WTC11 (cell line): ENCODE measurements at regions not wholly inside any gene's neighbourhood (a gene's known extent, or its start where the extent isn't known, plus 50 kb on each side); places are given as distances from the start of the nearest gene placed in this dataset.

Experiments
- ATAC-seq: fragments of 200-7000 bp; cut with Tn5 transposase; 2 replicates; pipeline ENCODE4 v1.10.0; 2021; ENCODE audit warnings: mild to moderate bottlenecking, moderate library complexity
- CTCF ChIA-PET: fragments of 300-600 bp; sonication (Branson Sonifier 250); formaldehyde crosslinking; loops from one replicate; lab custom pipeline; 2021; ENCODE audit warnings: antibody characterized with exemption; lab: Charles Lee
- POLR2A ChIA-PET: fragments of 350-600 bp; sonication (Branson Sonifier 250); formaldehyde crosslinking; loops from one replicate; lab custom pipeline; 2021; ENCODE audit warnings: antibody characterized with exemption; lab: Charles Lee
- DNase-seq: peaks from one replicate; pipeline ENCODE4 v3.0.0; 2021; ENCODE audit warnings: low spot score
- H3K27ac Mint-ChIP-seq: 2 replicates; pipeline ENCODE4 v1.8.0; 2021; ENCODE audit warnings: mixed read lengths
- H3K27me3 Mint-ChIP-seq: 2 replicates; pipeline ENCODE4 v1.8.0; 2021; ENCODE audit warnings: low read depth, mild to moderate bottlenecking, moderate library complexity, mixed read lengths
- H3K36me3 Mint-ChIP-seq: 2 replicates; pipeline ENCODE4 v1.8.0; 2021; ENCODE audit warnings: mixed read lengths
- H3K4me1 Mint-ChIP-seq: 2 replicates; pipeline ENCODE4 v1.8.0; 2022; ENCODE audit warnings: mixed read lengths
- H3K4me3 Mint-ChIP-seq: 2 replicates; pipeline ENCODE4 v1.8.0; 2021; ENCODE audit warnings: mild to moderate bottlenecking, moderate library complexity, mixed read lengths
- H3K9me3 Mint-ChIP-seq: 2 replicates; pipeline ENCODE4 v1.8.0; 2021; ENCODE audit warnings: mixed read lengths
- AR ChIP-seq: fragments of 250-450 bp; sonication (Bioruptor Pico); IDR thresholded peaks from 2 replicates; pipeline ENCODE4 v1.9.0; 2021; ENCODE audit warnings: mild to moderate bottlenecking
- E2F5 ChIP-seq: sonication (generic); formaldehyde crosslinking; IDR thresholded peaks from 2 replicates; pipeline ENCODE4 v1.8.1; 2022; ENCODE audit warnings: mild to moderate bottlenecking, moderate library complexity, missing genetic modification reagents
- ELF4 ChIP-seq: sonication (generic); formaldehyde crosslinking; IDR thresholded peaks from 2 replicates; pipeline ENCODE4 v1.8.1; 2022; ENCODE audit warnings: low read depth, mild to moderate bottlenecking, moderate library complexity, missing genetic modification reagents
- FOXK1 ChIP-seq: sonication (generic); formaldehyde crosslinking; IDR thresholded peaks from 2 replicates; pipeline ENCODE4 v1.8.0; 2022; ENCODE audit warnings: mild to moderate bottlenecking, moderate library complexity, missing genetic modification reagents
- IRF1 ChIP-seq: sonication (generic); formaldehyde crosslinking; IDR thresholded peaks from 2 replicates; pipeline ENCODE4 v1.8.0; 2023; ENCODE audit warnings: missing genetic modification reagents
- JAZF1 ChIP-seq: fragments of 250-450 bp; sonication (Bioruptor Pico); IDR thresholded peaks from 2 replicates; pipeline ENCODE4 v1.9.0; 2021; ENCODE audit warnings: moderate library complexity, mild to moderate bottlenecking, inconsistent platforms
- MYBL2 ChIP-seq: sonication (generic); formaldehyde crosslinking; IDR thresholded peaks from 2 replicates; pipeline ENCODE4 v1.8.1; 2023; ENCODE audit warnings: mild to moderate bottlenecking, moderate library complexity, missing genetic modification reagents
- NR2C2 ChIP-seq: sonication (generic); formaldehyde crosslinking; IDR thresholded peaks from 2 replicates; pipeline ENCODE4 v1.8.0; 2022; ENCODE audit warnings: mild to moderate bottlenecking, missing genetic modification reagents
- PRDM15 ChIP-seq: sonication (generic); formaldehyde crosslinking; IDR thresholded peaks from 2 replicates; pipeline ENCODE4 v1.8.0; 2022; ENCODE audit warnings: missing genetic modification reagents
- RORB ChIP-seq: fragments of 250-450 bp; sonication (Bioruptor Pico); IDR thresholded peaks from 2 replicates; pipeline ENCODE4 v1.9.0; 2021; ENCODE audit warnings: mild to moderate bottlenecking
- STAT6 ChIP-seq: sonication (generic); formaldehyde crosslinking; conservative IDR thresholded peaks from 2 replicates; pipeline ENCODE4 v1.8.1; 2023; ENCODE audit warnings: mild to moderate bottlenecking, low read depth, missing genetic modification reagents, moderate library complexity
- TEAD1 ChIP-seq: sonication (generic); formaldehyde crosslinking; IDR thresholded peaks from 2 replicates; pipeline ENCODE4 v1.8.0; 2022; ENCODE audit warnings: mild to moderate bottlenecking, missing genetic modification reagents
- TEAD4 ChIP-seq: sonication (generic); formaldehyde crosslinking; IDR thresholded peaks from 2 replicates; pipeline ENCODE4 v1.8.0; 2022; ENCODE audit warnings: mild to moderate bottlenecking, missing genetic modification reagents
- USF1 ChIP-seq: sonication (generic); formaldehyde crosslinking; IDR thresholded peaks from 2 replicates; pipeline ENCODE4 v1.8.0; 2022; ENCODE audit warnings: mild to moderate bottlenecking, missing genetic modification reagents
- ZNF138 ChIP-seq: sonication (generic); formaldehyde crosslinking; conservative IDR thresholded peaks from 2 replicates; pipeline ENCODE4 v1.8.1; 2022; ENCODE audit warnings: mild to moderate bottlenecking, moderate library complexity, missing genetic modification reagents
- ZNF532 ChIP-seq: fragments of 250-450 bp; sonication (Bioruptor Pico); IDR thresholded peaks from 2 replicates; pipeline ENCODE4 v1.9.0; 2021; ENCODE audit warnings: mild to moderate bottlenecking, borderline replicate concordance
- ZNF671 ChIP-seq: fragments of 250-450 bp; sonication (Bioruptor Pico); IDR thresholded peaks from 2 replicates; pipeline ENCODE4 v1.8.0; 2021; ENCODE audit warnings: mild to moderate bottlenecking

- TF ChIP-seq ZNF671 = no peak
- TF ChIP-seq USF1 (CRISPR knock-in tag) = no peak
- no peak for TF ChIP-seq NR2C2 (CRISPR knock-in tag)
- TF ChIP-seq IRF1 (CRISPR knock-in tag) = no peak
- no peak for TF ChIP-seq STAT6 (CRISPR knock-in tag)
- no peak for TF ChIP-seq AR (CRISPR knock-in tag)
- TF ChIP-seq RORB (CRISPR knock-in tag) = no peak
- TF ChIP-seq, all 79 proteins: peak for 0
Measured at GRCh38 chr4:155085843-155086530, 122.4 kb upstream of the NPY2R start (continued).

GRCh38 chr4:155094201-155094820 is 114.1 kb upstream of the NPY2R start:
- H3K27me3 Mint-ChIP-seq = no peaks in the 10 kb centered on the region
- ChIA-PET CTCF (no interaction called here), POLR2A (no interaction called here)
- H3K36me3 Mint-ChIP-seq = no peaks in the 10 kb centered on the region
- H3K4me3 Mint-ChIP-seq = no peak overlapping the region
- no peak for DNase-seq
- H3K27ac Mint-ChIP-seq = no peak overlapping the region
- H3K9me3 Mint-ChIP-seq = no peaks in the 10 kb centered on the region
- ATAC-seq = no peak
- no peaks in the 10 kb centered on the region; the same call in 1 of the 2 replicates for H3K4me1 Mint-ChIP-seq
- no peak for TF ChIP-seq MYBL2
- TF ChIP-seq ELF4 (CRISPR knock-in tag) = no peak
- no peak for TF ChIP-seq TEAD4
- TF ChIP-seq PRDM15 (CRISPR knock-in tag) = no peak
- no peak for TF ChIP-seq ZNF532 (CRISPR knock-in tag)
- no peak for TF ChIP-seq TEAD1
- TF ChIP-seq JAZF1 (CRISPR knock-in tag) = no peak
- no peak for TF ChIP-seq ZNF138 (CRISPR knock-in tag)
- no peak for TF ChIP-seq E2F5 (CRISPR knock-in tag)
- no peak for TF ChIP-seq FOXK1
